Renal pelvis (tissue), 1 donor: ENCODE measurements at regions not wholly inside any gene's neighbourhood (a gene's known extent, or its start where the extent isn't known, plus 50 kb on each side); places are given as distances from the start of the nearest gene placed in this dataset.
"Not testable (repeated sequence)": the region's sequence is repeated elsewhere in the genome, so short reads cannot be mapped to it uniquely, and the experiment has no call there.

Experiments
- DNase-seq: peaks from one replicate; pipeline ENCODE4 v3.0.0-alpha.2; 2013

- DNase-seq: not testable (repeated sequence)
Measured at GRCh38 chrX:46223499-46223898, 321.7 kb downstream of the ZNF674 start.

- DNase-seq: no peak
Measured at GRCh38 chrX:46220822-46221221, 324.4 kb downstream of the ZNF674 start.

- no peak for DNase-seq
Measured at GRCh38 chrX:46218373-46218772, 326.8 kb downstream of the ZNF674 start.

GRCh38 chrX:46216406-46216805, 328.8 kb downstream of the ZNF674 start:
- no peak for DNase-seq

- DNase-seq: no peak
Measured at GRCh38 chrX:46211079-46211478, 334.1 kb downstream of the ZNF674 start.

- no peak for DNase-seq
Measured at GRCh38 chrX:46209768-46210167, 335.5 kb downstream of the ZNF674 start.

GRCh38 chrX:46209037-46209436, 336.2 kb downstream of the ZNF674 start:
- DNase-seq: no peak

GRCh38 chrX:46208225-46208854, 336.9 kb downstream of the ZNF674 start:
- DNase-seq: no peak

GRCh38 chrX:46204721-46205422, 340.3 kb downstream of the ZNF674 start:
- DNase-seq: no peak

- peak; percentile 34 for DNase-seq
Measured at GRCh38 chrX:46202733-46203514, 342.3 kb downstream of the ZNF674 start.

- DNase-seq: no peak
Measured at GRCh38 chrX:46200413-46200812, 344.8 kb downstream of the ZNF674 start.

- DNase-seq: no peak
Measured at GRCh38 chrX:46198858-46199257, 346.4 kb downstream of the ZNF674 start.

- not testable (repeated sequence) for DNase-seq
Measured at GRCh38 chrX:46186811-46187106, 358.5 kb downstream of the ZNF674 start.

GRCh38 chrX:46185923-46186810, 359.1 kb downstream of the ZNF674 start:
- no peak for DNase-seq

GRCh38 chrX:46184749-46185148, 360.5 kb downstream of the ZNF674 start:
- no peak for DNase-seq

- no peak for DNase-seq
Measured at GRCh38 chrX:46180258-46180687, 364.9 kb downstream of the ZNF674 start.

- no peak for DNase-seq
Measured at GRCh38 chrX:46179748-46180147, 365.5 kb downstream of the ZNF674 start.

- DNase-seq: no peak
Measured at GRCh38 chrX:46178763-46179162, 366.5 kb downstream of the ZNF674 start.

- no peak for DNase-seq
Measured at GRCh38 chrX:46173159-46173558, 372.1 kb downstream of the ZNF674 start.

- DNase-seq: not testable (repeated sequence)
Measured at GRCh38 chrX:46171457-46171856, 373.8 kb downstream of the ZNF674 start.

GRCh38 chrX:46169808-46170207, 375.4 kb downstream of the ZNF674 start:
- no peak for DNase-seq

- no peak for DNase-seq
Measured at GRCh38 chrX:46168254-46168653, 377.0 kb downstream of the ZNF674 start.
